MCF 10A (cell line): ENCODE measurements at regions not wholly inside any gene's neighbourhood (a gene's known extent, or its start where the extent isn't known, plus 50 kb on each side); places are given as distances from the start of the nearest gene placed in this dataset.

Source experiments
- BruUV-seq: library from RNA; stranded (reverse); fragments of 400-500 nt; replicated peaks from 2 replicates; lab custom pipeline; 2021; lab: Mats Ljungman, UMichigan
- CTCF ChIA-PET: fragments of 300-600 bp; sonication (Branson Sonifier 250); formaldehyde crosslinking; extraction: SDS; loops from one replicate; lab custom pipeline; 2021; ENCODE audit warnings: antibody characterized with exemption, inconsistent platforms; lab: Yijun Ruan, JAX
- POLR2A ChIA-PET: fragments of 300-600, 350-650 bp; sonication (Branson Sonifier 250); formaldehyde crosslinking; extraction: SDS; loops from one replicate; lab custom pipeline; 2020; ENCODE audit warnings: antibody characterized with exemption, inconsistent platforms; lab: Yijun Ruan, JAX
- DNase-seq: peaks from one replicate; pipeline ENCODE4 v3.0.0-alpha.2; 2018; ENCODE audit not compliant: unreplicated experiment
- H3K27ac Mint-ChIP-seq: one replicate; pipeline ENCODE4 v1.8.0; 2022; ENCODE audit warnings: mild to moderate bottlenecking, low read depth, mixed read lengths; ENCODE audit not compliant: unreplicated experiment
- H3K27me3 Mint-ChIP-seq: one replicate; pipeline ENCODE4 v1.8.0; 2022; ENCODE audit warnings: mixed read lengths; ENCODE audit not compliant: insufficient read depth, unreplicated experiment
- H3K36me3 Mint-ChIP-seq: one replicate; pipeline ENCODE4 v1.8.0; 2022; ENCODE audit warnings: mild to moderate bottlenecking, moderate library complexity, mixed read lengths; ENCODE audit not compliant: insufficient read depth, unreplicated experiment
- H3K4me1 Mint-ChIP-seq: one replicate; pipeline ENCODE4 v1.8.0; 2022; ENCODE audit warnings: mixed read lengths; ENCODE audit not compliant: insufficient read depth, unreplicated experiment
- H3K4me3 Mint-ChIP-seq: one replicate; pipeline ENCODE4 v1.8.0; 2022; ENCODE audit warnings: mild to moderate bottlenecking, moderate library complexity, mixed read lengths; ENCODE audit not compliant: unreplicated experiment
- H3K9me3 Mint-ChIP-seq: one replicate; pipeline ENCODE4 v1.8.0; 2022; ENCODE audit warnings: mixed read lengths; ENCODE audit not compliant: unreplicated experiment
- intact Hi-C: fragments of 100-400 bp; cut with micrococcal nuclease; formaldehyde crosslinking; loops from 2 replicates; pipeline ENCODE4 v1.14.1; 2022
- TF ChIP-seq, protein P1 (sequence below): fragments of 200-600 bp; IDR thresholded peaks from one replicate; pipeline ENCODE4 v1.8.0; 2022; ENCODE audit warnings: antibody characterized with exemption, mild to moderate bottlenecking; ENCODE audit not compliant: unreplicated experiment

DNA sequence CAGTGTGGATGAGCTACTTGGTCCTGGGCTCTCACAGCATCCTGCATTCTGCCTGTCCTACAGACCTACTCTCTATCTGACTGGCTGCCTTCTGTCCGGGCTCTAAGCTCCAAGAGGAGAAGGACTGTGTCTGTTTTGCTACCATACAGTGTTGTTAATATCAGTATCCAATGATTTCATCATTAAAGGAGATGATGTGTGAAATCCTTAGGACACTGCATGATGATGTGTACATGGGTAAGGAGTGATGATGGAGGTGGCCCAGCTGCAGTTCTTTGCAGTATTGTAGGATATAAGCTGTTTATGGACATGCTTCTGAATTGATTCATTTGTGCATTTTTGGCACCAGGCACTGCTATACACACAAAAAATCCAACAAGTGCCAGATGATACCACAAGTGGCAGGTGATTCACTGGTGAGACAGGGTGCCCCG is 536.9 kb upstream of the CDH11 start:
- TF ChIP-seq, protein P1, sequence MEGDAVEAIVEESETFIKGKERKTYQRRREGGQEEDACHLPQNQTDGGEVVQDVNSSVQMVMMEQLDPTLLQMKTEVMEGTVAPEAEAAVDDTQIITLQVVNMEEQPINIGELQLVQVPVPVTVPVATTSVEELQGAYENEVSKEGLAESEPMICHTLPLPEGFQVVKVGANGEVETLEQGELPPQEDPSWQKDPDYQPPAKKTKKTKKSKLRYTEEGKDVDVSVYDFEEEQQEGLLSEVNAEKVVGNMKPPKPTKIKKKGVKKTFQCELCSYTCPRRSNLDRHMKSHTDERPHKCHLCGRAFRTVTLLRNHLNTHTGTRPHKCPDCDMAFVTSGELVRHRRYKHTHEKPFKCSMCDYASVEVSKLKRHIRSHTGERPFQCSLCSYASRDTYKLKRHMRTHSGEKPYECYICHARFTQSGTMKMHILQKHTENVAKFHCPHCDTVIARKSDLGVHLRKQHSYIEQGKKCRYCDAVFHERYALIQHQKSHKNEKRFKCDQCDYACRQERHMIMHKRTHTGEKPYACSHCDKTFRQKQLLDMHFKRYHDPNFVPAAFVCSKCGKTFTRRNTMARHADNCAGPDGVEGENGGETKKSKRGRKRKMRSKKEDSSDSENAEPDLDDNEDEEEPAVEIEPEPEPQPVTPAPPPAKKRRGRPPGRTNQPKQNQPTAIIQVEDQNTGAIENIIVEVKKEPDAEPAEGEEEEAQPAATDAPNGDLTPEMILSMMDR, result no peak
- peaks cover 6% of the 10 kb centered on the region for H3K9me3 Mint-ChIP-seq
- peaks cover 36% of the 10 kb centered on the region for H3K4me1 Mint-ChIP-seq
- ChIA-PET CTCF (interaction anchor here (0.9 kb wide), 1 partner anchor 17 kb away, joined by 4 read pairs; no protein-coding TSS in a partner anchor), POLR2A (interaction anchor here (0.5 to 0.7 kb wide), 3 partner anchors 323 to 1323 kb away, joined by 3 to 5 read pairs (median 3); no protein-coding TSS in a partner anchor)
- H3K27me3 Mint-ChIP-seq, result no peaks in the 10 kb centered on the region
- H3K27ac Mint-ChIP-seq, result peak overlapping the region; percentile 93
- no TSS peak for BruUV-seq
- H3K4me3 Mint-ChIP-seq, result no peak overlapping the region
- peaks cover 6% of the 10 kb centered on the region for H3K36me3 Mint-ChIP-seq
- DNase-seq, result peak; percentile 80
- intact Hi-C loops, result no loop called here

DNA sequence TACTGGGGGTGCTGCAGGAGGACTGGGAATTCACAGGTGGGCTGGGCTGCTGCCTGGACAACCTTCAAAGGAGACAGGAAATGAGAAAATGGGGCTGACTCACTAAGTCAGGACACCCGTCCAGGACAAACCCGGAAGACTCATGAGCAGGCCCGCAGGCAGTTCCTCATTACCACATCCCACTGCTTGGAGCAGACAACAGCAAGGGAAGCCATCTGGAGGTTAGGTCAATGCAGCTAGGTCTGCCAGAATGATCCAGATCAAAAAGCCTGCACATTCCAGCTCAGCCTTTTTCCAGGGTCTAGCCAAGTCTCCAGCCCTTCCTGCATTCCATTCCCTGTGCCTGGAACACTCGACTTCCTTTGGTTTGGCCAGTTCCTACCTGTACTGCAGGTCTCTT is 536.5 kb upstream of the CDH11 start:
- no peaks in the 10 kb centered on the region for H3K27me3 Mint-ChIP-seq
- H3K36me3 Mint-ChIP-seq, result peaks cover 6% of the 10 kb centered on the region
- no peak overlapping the region for H3K4me3 Mint-ChIP-seq
- peaks cover 2% of the 10 kb centered on the region for H3K9me3 Mint-ChIP-seq
- peak overlapping the region; percentile 93 for H3K27ac Mint-ChIP-seq
- TF ChIP-seq, protein P1, result no peak
- intact Hi-C loops, result no loop called here
- peak; percentile 99 for DNase-seq
- H3K4me1 Mint-ChIP-seq, result peaks cover 31% of the 10 kb centered on the region
- no TSS peak for BruUV-seq
- ChIA-PET POLR2A (interaction anchor here (0.5 to 0.7 kb wide), 3 partner anchors 323 to 1322 kb away, joined by 3 to 5 read pairs (median 3); no protein-coding TSS in a partner anchor), CTCF (interaction anchor here (0.9 kb wide), 1 partner anchor 16 kb away, joined by 4 read pairs; no protein-coding TSS in a partner anchor)

DNA sequence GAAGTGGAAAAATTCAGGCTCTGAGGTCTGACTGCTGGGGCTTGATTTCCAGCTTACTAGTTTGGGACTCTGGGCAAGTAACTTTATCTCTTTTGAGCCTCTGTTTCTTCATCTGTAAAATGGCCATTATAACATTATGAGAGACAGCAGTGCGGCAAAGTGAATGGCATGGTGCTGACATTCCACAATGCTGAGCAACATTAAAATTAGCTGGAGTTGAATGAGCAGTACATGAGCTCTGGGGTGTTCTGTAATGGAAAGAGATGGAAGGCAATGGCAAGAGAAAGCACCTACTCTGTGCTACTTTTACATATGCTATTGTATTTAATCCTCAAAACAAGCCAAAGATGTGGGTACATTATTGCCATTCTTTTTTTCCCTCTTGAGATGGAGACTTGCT is 535.7 kb upstream of the CDH11 start:
- no peaks in the 10 kb centered on the region for H3K9me3 Mint-ChIP-seq
- BruUV-seq, result no TSS peak
- peak; percentile 8 for DNase-seq
- ChIA-PET POLR2A (no interaction called here), CTCF (no interaction called here)
- TF ChIP-seq, protein P1, result no peak
- peaks cover 6% of the 10 kb centered on the region for H3K36me3 Mint-ChIP-seq
- intact Hi-C loops, result no loop called here
- H3K27me3 Mint-ChIP-seq, result no peaks in the 10 kb centered on the region
- H3K27ac Mint-ChIP-seq, result peak overlapping the region; percentile 93
- H3K4me3 Mint-ChIP-seq, result no peak overlapping the region
- peaks cover 31% of the 10 kb centered on the region for H3K4me1 Mint-ChIP-seq

DNA sequence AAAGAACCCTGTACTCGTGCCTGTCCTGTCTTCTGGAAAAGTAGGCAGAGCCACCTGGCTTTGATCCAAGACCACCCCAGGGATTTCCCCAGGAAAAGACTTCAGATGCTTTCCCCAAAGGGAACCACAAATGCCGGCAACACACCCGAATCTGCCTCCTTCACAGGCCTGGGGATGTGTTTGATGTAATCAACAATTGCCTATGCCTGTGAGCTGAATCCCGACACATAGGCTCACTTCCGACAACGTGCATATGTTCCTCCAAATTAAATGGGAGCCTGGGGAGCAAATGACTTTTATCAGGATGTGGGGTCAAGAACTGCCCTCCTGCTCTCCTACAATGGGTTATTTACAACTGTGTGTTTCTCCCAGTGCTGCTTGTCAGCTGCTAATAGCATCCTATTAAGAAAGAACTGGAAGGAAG is 535.2 kb upstream of the CDH11 start:
- BruUV-seq, result no TSS peak
- peak; percentile 13 for DNase-seq
- H3K27me3 Mint-ChIP-seq, result no peaks in the 10 kb centered on the region
- TF ChIP-seq, protein P1, result no peak
- CTCF ChIA-PET, result no interaction called here
- H3K27ac Mint-ChIP-seq, result peak overlapping the region; percentile 93
- no peak overlapping the region for H3K4me3 Mint-ChIP-seq
- intact Hi-C loops, result no loop called here
- POLR2A ChIA-PET, result no interaction called here
- peaks cover 31% of the 10 kb centered on the region for H3K4me1 Mint-ChIP-seq
- no peaks in the 10 kb centered on the region for H3K9me3 Mint-ChIP-seq
- H3K36me3 Mint-ChIP-seq, result peaks cover 6% of the 10 kb centered on the region
